ENCODE measurements at regions not wholly inside any gene's neighbourhood (a gene's known extent, or its start where the extent isn't known, plus 50 kb on each side); places are given as distances from the start of the nearest gene placed in this dataset.

DNA sequence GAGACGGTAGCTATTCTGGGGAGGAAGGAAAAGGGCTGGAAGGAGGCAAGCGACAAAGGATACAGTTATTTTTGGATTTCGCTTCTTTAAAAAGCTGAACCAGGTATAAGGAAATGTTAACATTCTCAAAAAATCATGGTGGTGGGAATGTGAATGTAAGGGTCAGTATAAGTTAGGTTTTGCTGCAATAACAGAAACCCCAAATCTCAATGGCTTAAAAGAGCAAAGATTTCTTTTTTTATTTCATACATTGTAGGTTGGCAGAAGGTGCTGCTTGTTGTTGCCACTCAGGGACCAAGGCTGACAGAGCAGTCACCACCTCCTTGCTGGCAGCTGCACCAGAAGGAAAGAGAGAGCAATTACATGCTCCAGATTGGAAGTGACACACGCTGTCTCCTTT lies 176.3 kb upstream of the LPP start:
- CTCF ChIA-PET, result no interaction called here
- ATAC-seq (no peak), DNase-seq (ENCODE audit: low spot score) (no peak)
- Mint-ChIP-seq H3K27ac (no peak overlapping the region), H3K9me3 (peaks cover 20% of the 10 kb centered on the region), H3K4me1 (peaks cover 9% of the 10 kb centered on the region), H3K4me3 (no peak overlapping the region), H3K27me3 (ENCODE audit: low read depth) (no peaks in the 10 kb centered on the region), H3K36me3 (peaks cover 14% of the 10 kb centered on the region)
- POLR2A ChIA-PET, result no interaction called here
- TF ChIP-seq RORB (CRISPR knock-in tag; IDR thresholded peaks at IDR 0.05), result no peak
- TF ChIP-seq ESRRA (CRISPR knock-in tag; IDR thresholded peaks at IDR 0.05; ENCODE audit: borderline replicate concordance), result no peak
- no peak for TF ChIP-seq STAT6 (CRISPR knock-in tag; conservative IDR thresholded peaks at IDR 0.05; ENCODE audit: low read depth)
- no peak for TF ChIP-seq ZNF219 (CRISPR knock-in tag; IDR thresholded peaks at IDR 0.05; ENCODE audit: borderline replicate concordance)
- no peak for TF ChIP-seq OVOL2 (CRISPR knock-in tag; IDR thresholded peaks at IDR 0.05; ENCODE audit: borderline replicate concordance)
- TF ChIP-seq TEAD4 (CRISPR knock-in tag; IDR thresholded peaks at IDR 0.05), result no peak
- TF ChIP-seq, protein P1, sequence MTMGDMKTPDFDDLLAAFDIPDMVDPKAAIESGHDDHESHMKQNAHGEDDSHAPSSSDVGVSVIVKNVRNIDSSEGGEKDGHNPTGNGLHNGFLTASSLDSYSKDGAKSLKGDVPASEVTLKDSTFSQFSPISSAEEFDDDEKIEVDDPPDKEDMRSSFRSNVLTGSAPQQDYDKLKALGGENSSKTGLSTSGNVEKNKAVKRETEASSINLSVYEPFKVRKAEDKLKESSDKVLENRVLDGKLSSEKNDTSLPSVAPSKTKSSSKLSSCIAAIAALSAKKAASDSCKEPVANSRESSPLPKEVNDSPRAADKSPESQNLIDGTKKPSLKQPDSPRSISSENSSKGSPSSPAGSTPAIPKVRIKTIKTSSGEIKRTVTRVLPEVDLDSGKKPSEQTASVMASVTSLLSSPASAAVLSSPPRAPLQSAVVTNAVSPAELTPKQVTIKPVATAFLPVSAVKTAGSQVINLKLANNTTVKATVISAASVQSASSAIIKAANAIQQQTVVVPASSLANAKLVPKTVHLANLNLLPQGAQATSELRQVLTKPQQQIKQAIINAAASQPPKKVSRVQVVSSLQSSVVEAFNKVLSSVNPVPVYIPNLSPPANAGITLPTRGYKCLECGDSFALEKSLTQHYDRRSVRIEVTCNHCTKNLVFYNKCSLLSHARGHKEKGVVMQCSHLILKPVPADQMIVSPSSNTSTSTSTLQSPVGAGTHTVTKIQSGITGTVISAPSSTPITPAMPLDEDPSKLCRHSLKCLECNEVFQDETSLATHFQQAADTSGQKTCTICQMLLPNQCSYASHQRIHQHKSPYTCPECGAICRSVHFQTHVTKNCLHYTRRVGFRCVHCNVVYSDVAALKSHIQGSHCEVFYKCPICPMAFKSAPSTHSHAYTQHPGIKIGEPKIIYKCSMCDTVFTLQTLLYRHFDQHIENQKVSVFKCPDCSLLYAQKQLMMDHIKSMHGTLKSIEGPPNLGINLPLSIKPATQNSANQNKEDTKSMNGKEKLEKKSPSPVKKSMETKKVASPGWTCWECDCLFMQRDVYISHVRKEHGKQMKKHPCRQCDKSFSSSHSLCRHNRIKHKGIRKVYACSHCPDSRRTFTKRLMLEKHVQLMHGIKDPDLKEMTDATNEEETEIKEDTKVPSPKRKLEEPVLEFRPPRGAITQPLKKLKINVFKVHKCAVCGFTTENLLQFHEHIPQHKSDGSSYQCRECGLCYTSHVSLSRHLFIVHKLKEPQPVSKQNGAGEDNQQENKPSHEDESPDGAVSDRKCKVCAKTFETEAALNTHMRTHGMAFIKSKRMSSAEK (CRISPR knock-in tag; IDR thresholded peaks at IDR 0.05; ENCODE audit: borderline replicate concordance), result no peak
- no peak for TF ChIP-seq FOXP1 (CRISPR knock-in tag; IDR thresholded peaks at IDR 0.05; ENCODE audit: borderline replicate concordance)
- TF ChIP-seq MAX (CRISPR knock-in tag; IDR thresholded peaks at IDR 0.05), result no peak
- TF ChIP-seq NFE2L1 (CRISPR knock-in tag; IDR thresholded peaks at IDR 0.05), result no peak
- TF ChIP-seq, protein P2, sequence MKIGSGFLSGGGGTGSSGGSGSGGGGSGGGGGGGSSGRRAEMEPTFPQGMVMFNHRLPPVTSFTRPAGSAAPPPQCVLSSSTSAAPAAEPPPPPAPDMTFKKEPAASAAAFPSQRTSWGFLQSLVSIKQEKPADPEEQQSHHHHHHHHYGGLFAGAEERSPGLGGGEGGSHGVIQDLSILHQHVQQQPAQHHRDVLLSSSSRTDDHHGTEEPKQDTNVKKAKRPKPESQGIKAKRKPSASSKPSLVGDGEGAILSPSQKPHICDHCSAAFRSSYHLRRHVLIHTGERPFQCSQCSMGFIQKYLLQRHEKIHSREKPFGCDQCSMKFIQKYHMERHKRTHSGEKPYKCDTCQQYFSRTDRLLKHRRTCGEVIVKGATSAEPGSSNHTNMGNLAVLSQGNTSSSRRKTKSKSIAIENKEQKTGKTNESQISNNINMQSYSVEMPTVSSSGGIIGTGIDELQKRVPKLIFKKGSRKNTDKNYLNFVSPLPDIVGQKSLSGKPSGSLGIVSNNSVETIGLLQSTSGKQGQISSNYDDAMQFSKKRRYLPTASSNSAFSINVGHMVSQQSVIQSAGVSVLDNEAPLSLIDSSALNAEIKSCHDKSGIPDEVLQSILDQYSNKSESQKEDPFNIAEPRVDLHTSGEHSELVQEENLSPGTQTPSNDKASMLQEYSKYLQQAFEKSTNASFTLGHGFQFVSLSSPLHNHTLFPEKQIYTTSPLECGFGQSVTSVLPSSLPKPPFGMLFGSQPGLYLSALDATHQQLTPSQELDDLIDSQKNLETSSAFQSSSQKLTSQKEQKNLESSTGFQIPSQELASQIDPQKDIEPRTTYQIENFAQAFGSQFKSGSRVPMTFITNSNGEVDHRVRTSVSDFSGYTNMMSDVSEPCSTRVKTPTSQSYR (CRISPR knock-in tag; IDR thresholded peaks at IDR 0.05), result no peak
- no peak for TF ChIP-seq CREB1 (CRISPR knock-in tag; IDR thresholded peaks at IDR 0.05)
- TF ChIP-seq, protein P3, sequence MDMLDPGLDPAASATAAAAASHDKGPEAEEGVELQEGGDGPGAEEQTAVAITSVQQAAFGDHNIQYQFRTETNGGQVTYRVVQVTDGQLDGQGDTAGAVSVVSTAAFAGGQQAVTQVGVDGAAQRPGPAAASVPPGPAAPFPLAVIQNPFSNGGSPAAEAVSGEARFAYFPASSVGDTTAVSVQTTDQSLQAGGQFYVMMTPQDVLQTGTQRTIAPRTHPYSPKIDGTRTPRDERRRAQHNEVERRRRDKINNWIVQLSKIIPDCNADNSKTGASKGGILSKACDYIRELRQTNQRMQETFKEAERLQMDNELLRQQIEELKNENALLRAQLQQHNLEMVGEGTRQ (CRISPR knock-in tag; IDR thresholded peaks at IDR 0.05), result no peak
- no peak for TF ChIP-seq ATF1 (CRISPR knock-in tag; IDR thresholded peaks at IDR 0.05)
- TF ChIP-seq ZNF671 (CRISPR knock-in tag; IDR thresholded peaks at IDR 0.05), result no peak
- no peak for TF ChIP-seq TCF7 (CRISPR knock-in tag; IDR thresholded peaks at IDR 0.05; ENCODE audit: low read depth)
- TF ChIP-seq NFYB (CRISPR knock-in tag; conservative IDR thresholded peaks at IDR 0.05; ENCODE audit: low read depth), result no peak

Data from WTC11 (cell line).